ENCODE measurements at regions not wholly inside any gene's neighbourhood (a gene's known extent, or its start where the extent isn't known, plus 50 kb on each side); places are given as distances from the start of the nearest gene placed in this dataset.
"Not testable (repeated sequence)": the region's sequence is repeated elsewhere in the genome, so short reads cannot be mapped to it uniquely, and the experiment has no call there.

GRCh38 chr3:101995371-101996046 is 146.2 kb downstream of the NFKBIZ start:
- no peaks in the 10 kb centered on the region for H3K9me3 Mint-ChIP-seq
- H3K4me3 Mint-ChIP-seq: peak overlapping the region; percentile 19
- no peak for DNase-seq (ENCODE audit: low spot score)
- peaks cover 41% of the 10 kb centered on the region for H3K4me1 Mint-ChIP-seq (ENCODE audit: low read depth)
- no peaks in the 10 kb centered on the region for H3K36me3 Mint-ChIP-seq (ENCODE audit: low read depth)
- H3K27me3 Mint-ChIP-seq (ENCODE audit: low read depth): peaks cover 4% of the 10 kb centered on the region
- H3K27ac Mint-ChIP-seq: peak overlapping the region; percentile 37

GRCh38 chr3:101996832-101997231 is 147.5 kb downstream of the NFKBIZ start:
- H3K27ac Mint-ChIP-seq: no peak overlapping the region
- H3K4me3 Mint-ChIP-seq: no peak overlapping the region
- H3K27me3 Mint-ChIP-seq (ENCODE audit: low read depth): peaks cover 4% of the 10 kb centered on the region
- peaks cover 43% of the 10 kb centered on the region for H3K4me1 Mint-ChIP-seq (ENCODE audit: low read depth)
- no peak for DNase-seq (ENCODE audit: low spot score)
- H3K9me3 Mint-ChIP-seq: no peaks in the 10 kb centered on the region
- no peaks in the 10 kb centered on the region for H3K36me3 Mint-ChIP-seq (ENCODE audit: low read depth)

GRCh38 chr3:101998256-101998926 is 149.1 kb downstream of the NFKBIZ start:
- Mint-ChIP-seq H3K27ac (no peak overlapping the region), H3K4me3 (no peak overlapping the region), H3K4me1 (ENCODE audit: low read depth) (peaks cover 33% of the 10 kb centered on the region), H3K36me3 (ENCODE audit: low read depth) (no peaks in the 10 kb centered on the region), H3K27me3 (ENCODE audit: low read depth) (no peaks in the 10 kb centered on the region), H3K9me3 (no peaks in the 10 kb centered on the region)
- no peak for DNase-seq (ENCODE audit: low spot score)

GRCh38 chr3:101999177-101999779 is 150.0 kb downstream of the NFKBIZ start:
- no peak overlapping the region for H3K27ac Mint-ChIP-seq

GRCh38 chr3:102000620-102001209 is 151.4 kb downstream of the NFKBIZ start:
- H3K27me3 Mint-ChIP-seq (ENCODE audit: low read depth): no peaks in the 10 kb centered on the region
- H3K27ac Mint-ChIP-seq: no peak overlapping the region
- no peak for DNase-seq (ENCODE audit: low spot score)
- H3K4me1 Mint-ChIP-seq (ENCODE audit: low read depth): peaks cover 16% of the 10 kb centered on the region
- no peak overlapping the region for H3K4me3 Mint-ChIP-seq
- H3K9me3 Mint-ChIP-seq: no peaks in the 10 kb centered on the region
- no peaks in the 10 kb centered on the region for H3K36me3 Mint-ChIP-seq (ENCODE audit: low read depth)

More at GRCh38 chr3:101999177-101999779, 150.0 kb downstream of the NFKBIZ start:
- Mint-ChIP-seq H3K27me3 (ENCODE audit: low read depth) (no peaks in the 10 kb centered on the region), H3K36me3 (ENCODE audit: low read depth) (no peaks in the 10 kb centered on the region), H3K4me3 (no peak overlapping the region), H3K4me1 (ENCODE audit: low read depth) (peaks cover 26% of the 10 kb centered on the region), H3K9me3 (no peaks in the 10 kb centered on the region)
- DNase-seq (ENCODE audit: low spot score): no peak

GRCh38 chr3:102002056-102002455 is 152.7 kb downstream of the NFKBIZ start:
- Mint-ChIP-seq H3K9me3 (no peaks in the 10 kb centered on the region), H3K4me3 (no peak overlapping the region), H3K27me3 (ENCODE audit: low read depth) (no peaks in the 10 kb centered on the region), H3K4me1 (ENCODE audit: low read depth) (peaks cover 12% of the 10 kb centered on the region), H3K27ac (no peak overlapping the region), H3K36me3 (ENCODE audit: low read depth) (no peaks in the 10 kb centered on the region)
- DNase-seq (ENCODE audit: low spot score): no peak

- Mint-ChIP-seq H3K36me3 (ENCODE audit: low read depth) (no peaks in the 10 kb centered on the region), H3K4me3 (no peak overlapping the region), H3K27ac (no peak overlapping the region), H3K9me3 (no peaks in the 10 kb centered on the region), H3K27me3 (ENCODE audit: low read depth) (peaks cover 3% of the 10 kb centered on the region), H3K4me1 (ENCODE audit: low read depth) (peaks cover 11% of the 10 kb centered on the region)
- no peak for DNase-seq (ENCODE audit: low spot score)
These were observed 155.2 kb downstream of the NFKBIZ start for GRCh38 chr3:102004561-102004960.

- Mint-ChIP-seq H3K9me3 (no peaks in the 10 kb centered on the region), H3K4me3 (no peak overlapping the region)
- no peak for DNase-seq (ENCODE audit: low spot score)
These were observed 156.2 kb downstream of the NFKBIZ start for GRCh38 chr3:102005551-102005950.

GRCh38 chr3:102006812-102007485 is 157.6 kb downstream of the NFKBIZ start:
- no peak overlapping the region for H3K27ac Mint-ChIP-seq
- no peak for DNase-seq (ENCODE audit: low spot score)
- H3K9me3 Mint-ChIP-seq: peaks cover 2% of the 10 kb centered on the region
- H3K36me3 Mint-ChIP-seq (ENCODE audit: low read depth): peaks cover 2% of the 10 kb centered on the region
- H3K4me3 Mint-ChIP-seq: no peak overlapping the region
- H3K27me3 Mint-ChIP-seq (ENCODE audit: low read depth): peaks cover 3% of the 10 kb centered on the region
- peaks cover 3% of the 10 kb centered on the region for H3K4me1 Mint-ChIP-seq (ENCODE audit: low read depth)

More at GRCh38 chr3:102005551-102005950, 156.2 kb downstream of the NFKBIZ start:
- no peak overlapping the region for H3K27ac Mint-ChIP-seq
- H3K36me3 Mint-ChIP-seq (ENCODE audit: low read depth): peaks cover 2% of the 10 kb centered on the region
- peaks cover 3% of the 10 kb centered on the region for H3K27me3 Mint-ChIP-seq (ENCODE audit: low read depth)
- peaks cover 10% of the 10 kb centered on the region for H3K4me1 Mint-ChIP-seq (ENCODE audit: low read depth)

- H3K4me3 Mint-ChIP-seq; H3K27me3 Mint-ChIP-seq (ENCODE audit: low read depth); H3K36me3 Mint-ChIP-seq (ENCODE audit: low read depth); H3K4me1 Mint-ChIP-seq (ENCODE audit: low read depth); H3K9me3 Mint-ChIP-seq; DNase-seq (ENCODE audit: low spot score); H3K27ac Mint-ChIP-seq: not testable (repeated sequence)
These were observed 159.1 kb downstream of the NFKBIZ start for GRCh38 chr3:102008436-102008835.

GRCh38 chr3:102016417-102016816 is 167.1 kb downstream of the NFKBIZ start:
- Mint-ChIP-seq H3K9me3 (peaks cover 19% of the 10 kb centered on the region), H3K27ac (no peak overlapping the region), H3K27me3 (ENCODE audit: low read depth) (peaks cover 9% of the 10 kb centered on the region), H3K36me3 (ENCODE audit: low read depth) (peaks cover 8% of the 10 kb centered on the region), H3K4me1 (ENCODE audit: low read depth) (peaks cover 10% of the 10 kb centered on the region), H3K4me3 (no peak overlapping the region)
- DNase-seq (ENCODE audit: low spot score): no peak

- Mint-ChIP-seq H3K4me1 (ENCODE audit: low read depth) (peaks cover 10% of the 10 kb centered on the region), H3K9me3 (peaks cover 14% of the 10 kb centered on the region), H3K4me3 (no peak overlapping the region), H3K36me3 (ENCODE audit: low read depth) (peaks cover 8% of the 10 kb centered on the region), H3K27ac (no peak overlapping the region), H3K27me3 (ENCODE audit: low read depth) (peaks cover 9% of the 10 kb centered on the region)
- DNase-seq (ENCODE audit: low spot score): no peak
These were observed 168.5 kb downstream of the NFKBIZ start for GRCh38 chr3:102017784-102018183.

- no peak for DNase-seq (ENCODE audit: low spot score)
- peaks cover 9% of the 10 kb centered on the region for H3K27me3 Mint-ChIP-seq (ENCODE audit: low read depth)
- no peak overlapping the region for H3K4me3 Mint-ChIP-seq
- peaks cover 4% of the 10 kb centered on the region for H3K36me3 Mint-ChIP-seq (ENCODE audit: low read depth)
- H3K4me1 Mint-ChIP-seq (ENCODE audit: low read depth): peaks cover 10% of the 10 kb centered on the region
- peaks cover 14% of the 10 kb centered on the region for H3K9me3 Mint-ChIP-seq
- no peak overlapping the region for H3K27ac Mint-ChIP-seq
These were observed 169.2 kb downstream of the NFKBIZ start for GRCh38 chr3:102018551-102018950.
